Ovary (tissue), 7 donors: ENCODE measurements at regions not wholly inside any gene's neighbourhood (a gene's known extent, or its start where the extent isn't known, plus 50 kb on each side); places are given as distances from the start of the nearest gene placed in this dataset.
"Not testable (repeated sequence)": the region's sequence is repeated elsewhere in the genome, so short reads cannot be mapped to it uniquely, and the experiment has no call there.

Source experiments
- DNase-seq, 5 donors: peaks; one replicate each; pipeline ENCODE4 v3.0.0-alpha.2; 2019 to 2020
- H3K27ac ChIP-seq, 2 donors: fragments of 200-600 bp; one replicate each; pipeline versions ENCODE4 v1.5.1 to v1.8.0; 2019 to 2022
- H3K27me3 ChIP-seq: fragments of 200-600 bp; one replicate; pipeline ENCODE4 v1.8.0; 2022
- H3K36me3 ChIP-seq: fragments of 200-600 bp; sonication (generic); one replicate; pipeline ENCODE4 v1.5.1; 2019
- H3K4me1 ChIP-seq: one replicate; pipeline ENCODE4 v1.8.1; 2013; ENCODE audit warnings: mild to moderate bottlenecking, moderate library complexity; ENCODE audit not compliant: insufficient read depth
- H3K4me3 ChIP-seq: fragments of 200-600 bp; sonication (generic); one replicate; pipeline ENCODE4 v1.5.1; 2017
- H3K9me3 ChIP-seq, 2 donors: fragments of 200-600 bp in 1 of 2; sonication (generic) in 1 of 2; one replicate each; pipeline versions ENCODE4 v1.5.1 to v1.8.1; 2013 to 2019; ENCODE audit warnings: mild to moderate bottlenecking in 1 of 2, moderate library complexity in 1 of 2
- EP300 ChIP-seq: sonication (generic); formaldehyde crosslinking; IDR thresholded peaks from one replicate; pipeline ENCODE4 v1.6.1; 2017; ENCODE audit warnings: antibody characterized with exemption
- POLR2A ChIP-seq: fragments of 450-650 bp; IDR thresholded peaks from one replicate; pipeline ENCODE4 v1.6.1; 2017; ENCODE audit warnings: antibody characterized with exemption, mild to moderate bottlenecking, moderate library complexity
- WGBS, 3 donors: extraction: QIAGEN DNeasy Blood & Tissue Kit in 1 of 3; methylation state at CpG; one replicate each; pipeline versions ENCODE4 v1.1.5 to v1.1.7; 2013 to 2017; 5-methylcytosine and 5-hydroxymethylcytosine counted together
- intact Hi-C, 4 donors: fragments of 100-400 bp; cut with DNase I; formaldehyde crosslinking; loops; one replicate each; pipeline versions ENCODE4 v1.11.0 to v1.15.1; 2022 to 2023
- TF ChIP-seq, protein P1 (sequence below), 3 donors: fragments of 450-650 bp in 2 of 3; fragments of 200-600 bp in 1 of 3; IDR thresholded peaks; one replicate each; pipeline versions ENCODE4 v1.5.1 to v1.8.0; 2016 to 2022; ENCODE audit warnings: antibody characterized with exemption in 3 of 3, mild to moderate bottlenecking in 1 of 3
- donor health status: DM: no; HTN: no; CAD: no; lungs with moderate emphysema.
- donor health status: DM: no; HTN: no; CAD: no.
- donor health status: Bipolar disorder and iron deficiency.
- donor health status: DM: no; HTN: no; CAD: no.
- donor health status: DM: yes; HTN: yes; CAD: no.

DNA sequence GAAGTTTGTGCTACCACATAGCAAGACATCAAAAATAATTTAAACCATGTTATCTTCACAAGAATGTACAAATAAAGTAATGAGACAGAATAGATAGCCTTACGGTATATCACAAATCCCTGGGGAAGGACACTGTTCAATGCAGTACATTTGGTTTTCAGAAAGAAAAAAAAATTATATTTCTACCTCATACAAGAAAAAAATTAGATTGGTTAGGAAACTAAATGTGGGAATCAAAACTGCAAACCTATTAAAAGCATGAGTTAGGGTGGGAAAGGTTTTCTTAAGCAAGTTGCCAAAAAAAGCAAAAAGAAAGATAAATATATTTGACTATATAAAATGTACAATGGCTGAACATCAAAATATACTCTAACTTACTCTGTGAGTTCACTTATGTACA is 201.9 kb upstream of the NREP start:
- no peaks in the 10 kb centered on the region for H3K9me3 ChIP-seq
- 30 to 51% (median 40%) methylated on average over 1 of the region's 1 CpG for WGBS, 3 donors
- TF ChIP-seq EP300 (no peak), POLR2A (no peak)
- TF ChIP-seq, protein P1, sequence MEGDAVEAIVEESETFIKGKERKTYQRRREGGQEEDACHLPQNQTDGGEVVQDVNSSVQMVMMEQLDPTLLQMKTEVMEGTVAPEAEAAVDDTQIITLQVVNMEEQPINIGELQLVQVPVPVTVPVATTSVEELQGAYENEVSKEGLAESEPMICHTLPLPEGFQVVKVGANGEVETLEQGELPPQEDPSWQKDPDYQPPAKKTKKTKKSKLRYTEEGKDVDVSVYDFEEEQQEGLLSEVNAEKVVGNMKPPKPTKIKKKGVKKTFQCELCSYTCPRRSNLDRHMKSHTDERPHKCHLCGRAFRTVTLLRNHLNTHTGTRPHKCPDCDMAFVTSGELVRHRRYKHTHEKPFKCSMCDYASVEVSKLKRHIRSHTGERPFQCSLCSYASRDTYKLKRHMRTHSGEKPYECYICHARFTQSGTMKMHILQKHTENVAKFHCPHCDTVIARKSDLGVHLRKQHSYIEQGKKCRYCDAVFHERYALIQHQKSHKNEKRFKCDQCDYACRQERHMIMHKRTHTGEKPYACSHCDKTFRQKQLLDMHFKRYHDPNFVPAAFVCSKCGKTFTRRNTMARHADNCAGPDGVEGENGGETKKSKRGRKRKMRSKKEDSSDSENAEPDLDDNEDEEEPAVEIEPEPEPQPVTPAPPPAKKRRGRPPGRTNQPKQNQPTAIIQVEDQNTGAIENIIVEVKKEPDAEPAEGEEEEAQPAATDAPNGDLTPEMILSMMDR (IDR thresholded peaks at IDR 0.05): no peak
- no peaks in the 10 kb centered on the region for H3K36me3 ChIP-seq
- intact Hi-C loops: no loop called here
- H3K27me3 ChIP-seq: no peaks in the 10 kb centered on the region
- no peak overlapping the region for H3K4me3 ChIP-seq
- no peak for DNase-seq
- H3K4me1 ChIP-seq: no peaks in the 10 kb centered on the region
- H3K27ac ChIP-seq: no peak overlapping the region

DNA sequence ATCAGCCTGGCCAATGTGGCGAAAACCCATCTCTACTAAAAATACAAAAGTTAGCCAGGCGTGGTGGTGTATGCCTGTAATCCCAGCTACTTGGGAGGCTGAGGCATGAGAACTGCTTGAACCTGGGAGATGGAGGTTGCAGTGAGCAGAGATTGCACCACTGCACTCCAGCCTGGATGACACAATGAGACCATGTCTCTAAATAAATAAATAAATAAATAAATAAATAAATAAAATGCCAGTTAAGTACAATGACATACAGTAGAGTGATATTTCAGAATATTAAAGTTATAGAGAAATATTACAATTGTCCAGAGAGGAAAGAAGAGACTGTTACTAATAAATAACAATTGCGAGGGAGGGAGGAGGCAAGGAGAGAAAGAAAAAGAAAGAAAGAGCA is 199.8 kb upstream of the NREP start:
- DNase-seq, H3K9me3 ChIP-seq, H3K27me3 ChIP-seq, intact Hi-C loops, H3K27ac ChIP-seq, H3K4me1 ChIP-seq, H3K4me3 ChIP-seq, H3K36me3 ChIP-seq: not testable (repeated sequence)
- 94 to 98% (median 94%) methylated on average over 3 of the region's 3 CpGs for WGBS, 3 donors

DNA sequence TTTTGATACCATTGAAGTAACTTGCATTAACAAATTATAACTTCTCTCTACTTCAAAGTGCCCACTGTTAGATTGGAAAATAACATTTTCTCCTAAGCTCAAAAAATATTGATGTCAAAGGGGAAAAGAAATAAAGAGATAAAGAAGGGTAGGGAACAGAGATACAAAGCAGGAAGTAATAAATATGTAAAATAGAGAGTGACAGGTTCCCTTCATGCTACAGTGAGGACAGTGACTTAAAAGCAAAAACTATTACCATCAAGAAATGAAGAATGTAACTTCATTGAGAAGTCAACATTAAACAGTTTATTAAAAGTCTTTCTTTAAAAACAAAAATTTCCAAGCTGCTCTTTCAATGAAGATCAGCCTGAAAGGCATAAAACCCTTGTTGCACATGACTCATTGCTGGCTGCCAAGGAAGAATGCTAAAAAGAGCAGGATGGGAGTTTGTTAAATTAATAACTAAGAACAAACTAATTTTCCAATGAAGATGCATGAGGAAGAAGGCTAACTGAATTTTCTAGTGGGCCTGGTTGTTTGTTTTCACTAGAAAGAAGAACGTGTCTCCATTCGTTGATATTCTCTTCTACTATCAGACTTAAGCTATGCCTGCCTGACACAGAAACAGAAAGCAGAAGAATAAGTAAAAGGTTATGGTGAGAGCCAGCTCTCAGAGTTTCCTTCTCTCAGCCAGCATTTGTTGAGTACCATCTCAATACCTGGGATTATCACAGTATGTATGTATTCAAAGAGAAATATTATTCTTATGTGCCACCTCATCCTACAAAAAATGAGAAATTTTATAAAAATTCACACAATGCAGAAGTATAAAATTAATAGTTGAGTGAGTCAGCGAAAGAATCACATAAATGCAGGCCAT is 197.8 kb upstream of the NREP start:
- no peak for TF ChIP-seq POLR2A
- TF ChIP-seq, protein P1 (IDR thresholded peaks at IDR 0.05): no peak
- TF ChIP-seq EP300: no peak
- WGBS, 3 donors: 33 to 39% (median 36%) methylated on average over 3 of the region's 3 CpGs
- Histone ChIP-seq H3K4me1 (no peaks in the 10 kb centered on the region), H3K36me3 (no peaks in the 10 kb centered on the region), H3K27ac (no peak overlapping the region), H3K9me3 (no peaks in the 10 kb centered on the region), H3K4me3 (no peak overlapping the region), H3K27me3 (no peaks in the 10 kb centered on the region)
- intact Hi-C loops: no loop called here
- no peak for DNase-seq

DNA sequence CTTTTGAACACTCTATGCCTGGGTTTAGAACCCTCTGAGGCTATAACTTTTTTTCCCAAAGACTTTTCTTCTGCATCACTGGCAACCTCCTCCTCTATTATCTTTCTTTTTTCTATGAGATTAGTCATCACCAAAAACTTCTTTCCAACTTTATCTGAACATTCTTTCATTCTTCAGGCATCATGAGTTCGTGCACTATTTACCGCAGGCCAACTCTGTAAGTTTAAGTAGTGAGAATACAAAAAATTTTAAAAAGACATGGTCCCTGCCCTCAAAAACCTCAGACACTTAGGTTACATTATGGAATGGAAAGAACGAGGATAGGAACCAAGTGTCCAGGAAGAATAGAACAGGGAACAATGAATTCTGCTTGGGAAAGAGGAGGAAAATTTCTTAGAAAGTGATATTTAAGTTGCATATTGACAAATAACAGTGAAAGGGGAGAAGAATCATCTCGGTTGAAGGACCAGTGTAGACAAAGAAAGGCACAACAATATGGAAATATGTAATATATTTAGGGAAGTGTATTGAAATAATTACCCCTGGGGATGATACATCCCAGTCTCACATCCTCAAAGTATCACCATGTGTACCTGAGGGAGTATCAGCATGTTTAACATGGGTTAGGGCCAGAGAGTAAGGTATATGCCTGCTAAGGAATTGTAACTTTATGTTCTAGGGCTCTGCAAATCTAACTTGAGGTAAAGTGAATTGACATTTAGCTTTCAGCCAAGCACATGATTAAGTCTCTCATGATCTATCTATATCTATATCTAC is 196.5 kb upstream of the NREP start:
- Histone ChIP-seq H3K9me3 (no peaks in the 10 kb centered on the region), H3K36me3 (no peaks in the 10 kb centered on the region), H3K4me3 (no peak overlapping the region), H3K27me3 (no peaks in the 10 kb centered on the region), H3K4me1 (no peaks in the 10 kb centered on the region), H3K27ac (no peak overlapping the region)
- TF ChIP-seq EP300 (no peak), POLR2A (no peak)
- TF ChIP-seq, protein P1 (IDR thresholded peaks at IDR 0.05): no peak
- DNase-seq: no peak
- WGBS, 3 donors: 62 to 72% (median 64%) methylated on average over 4 of the region's 4 CpGs
- intact Hi-C loops: no loop called here

DNA sequence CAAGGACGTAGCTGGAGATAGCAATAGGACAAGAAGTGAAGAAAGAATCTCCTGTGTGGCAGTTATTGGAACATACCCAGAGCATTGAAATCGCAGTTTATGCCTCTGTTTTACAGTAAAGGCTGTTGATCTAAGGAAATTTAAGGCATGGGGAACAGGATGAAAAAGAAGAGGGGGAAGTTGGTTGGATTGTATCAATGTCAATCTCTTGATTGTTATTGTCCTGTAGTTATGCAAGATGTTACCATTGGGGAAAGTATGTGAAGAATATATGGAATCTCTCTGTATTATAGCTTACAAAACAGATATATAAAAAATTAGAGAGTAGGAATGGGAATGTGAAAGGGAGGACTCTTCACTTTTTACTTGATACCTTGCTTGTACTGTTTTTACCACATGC is 195.6 kb upstream of the NREP start:
- 84 to 95% (median 95%) methylated on average over 2 of the region's 2 CpGs for WGBS, 3 donors

More for the DNA sequence above, 195.6 kb upstream of the NREP start:
- no peak overlapping the region for H3K4me3 ChIP-seq
- no peak for TF ChIP-seq POLR2A
- TF ChIP-seq, protein P1 (IDR thresholded peaks at IDR 0.05): no peak
- no peak for TF ChIP-seq EP300
- H3K4me1 ChIP-seq: no peaks in the 10 kb centered on the region
- no peaks in the 10 kb centered on the region for H3K27me3 ChIP-seq
- intact Hi-C loops: no loop called here
- no peak overlapping the region for H3K27ac ChIP-seq
- DNase-seq: no peak
- H3K9me3 ChIP-seq: no peaks in the 10 kb centered on the region
- H3K36me3 ChIP-seq: no peaks in the 10 kb centered on the region
